Suprapubic skin (tissue), 4 donors: ENCODE measurements at regions not wholly inside any gene's neighbourhood (a gene's known extent, or its start where the extent isn't known, plus 50 kb on each side); places are given as distances from the start of the nearest gene placed in this dataset.

ENCODE experiments used
- DNase-seq, 2 donors: peaks; one replicate each; pipeline ENCODE4 v3.0.0-alpha.2; 2019; ENCODE audit warnings: low spot score in 2 of 2
- H3K27ac ChIP-seq: fragments of 200-600 bp; sonication (generic); one replicate; pipeline ENCODE4 v1.5.1; 2019
- H3K27me3 ChIP-seq: fragments of 200-600 bp; sonication (generic); one replicate; pipeline ENCODE4 v1.5.1; 2019
- H3K36me3 ChIP-seq: fragments of 200-600 bp; sonication (generic); one replicate; pipeline ENCODE4 v1.5.1; 2019
- H3K4me1 ChIP-seq: fragments of 200-600 bp; sonication (generic); one replicate; pipeline ENCODE4 v1.5.1; 2019
- H3K4me3 ChIP-seq: fragments of 200-600 bp; sonication (generic); one replicate; pipeline ENCODE4 v1.5.1; 2019; ENCODE audit warnings: mild to moderate bottlenecking
- H3K9me3 ChIP-seq: fragments of 200-600 bp; sonication (generic); one replicate; pipeline ENCODE4 v1.5.1; 2019
- CTCF ChIP-seq, 2 donors: fragments of 200-600 bp in 1 of 2; fragments of 450-650 bp in 1 of 2; sonication (generic) in 1 of 2; IDR thresholded peaks; one replicate each; pipeline ENCODE4 v1.5.1; 2016 to 2019; ENCODE audit warnings: antibody characterized with exemption in 2 of 2, mild to moderate bottlenecking in 1 of 2, moderate library complexity in 1 of 2
- EP300 ChIP-seq: sonication (generic); formaldehyde crosslinking; IDR thresholded peaks from one replicate; pipeline ENCODE4 v1.6.1; 2017; ENCODE audit warnings: antibody characterized with exemption
- POLR2A ChIP-seq, 2 donors: fragments of 450-650 bp; IDR thresholded peaks; one replicate each; pipeline ENCODE4 v1.6.1; 2017; ENCODE audit warnings: antibody characterized with exemption in 2 of 2, mild to moderate bottlenecking in 2 of 2, moderate library complexity in 2 of 2
- POLR2AphosphoS5 ChIP-seq, 3 donors: sonication (generic); formaldehyde crosslinking; IDR thresholded peaks; one replicate each; pipeline ENCODE4 v1.6.1; 2017; ENCODE audit warnings: antibody characterized with exemption in 3 of 3
- WGBS: methylation state at CpG from one replicate; pipeline ENCODE4 v1.1.5; 2018; 5-methylcytosine and 5-hydroxymethylcytosine counted together

DNA sequence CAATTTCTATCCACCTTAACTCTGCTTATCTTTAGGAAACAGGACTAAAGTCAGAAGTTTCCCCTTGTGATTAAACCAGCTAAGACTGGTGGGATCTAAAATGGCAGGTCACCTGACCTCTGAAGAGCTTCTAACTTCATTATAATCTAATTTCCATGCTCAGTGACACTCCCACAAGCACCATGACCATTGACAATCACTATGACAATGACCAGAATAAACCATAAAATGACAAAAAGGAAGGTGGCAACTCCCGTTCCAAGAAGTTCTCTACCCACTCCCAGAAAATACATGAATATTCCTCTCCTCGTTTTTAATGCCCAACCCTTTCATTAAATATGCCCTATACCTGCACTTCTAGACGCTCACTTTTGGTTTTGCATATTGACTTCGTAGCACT lies 471.2 kb upstream of the CCDC54 start:
- Histone ChIP-seq H3K9me3 (no peaks in the 10 kb centered on the region), H3K27ac (no peak overlapping the region), H3K27me3 (no peaks in the 10 kb centered on the region), H3K4me3 (no peak overlapping the region), H3K4me1 (no peaks in the 10 kb centered on the region), H3K36me3 (no peaks in the 10 kb centered on the region)
- no peak for DNase-seq
- WGBS: 63% methylated on average over 4 of the region's 4 CpGs
- no peak for TF ChIP-seq POLR2AphosphoS5 (IDR thresholded peaks at IDR 0.05)
- no peak for TF ChIP-seq CTCF (IDR thresholded peaks at IDR 0.05)
- no peak for TF ChIP-seq POLR2A (IDR thresholded peaks at IDR 0.05)
- TF ChIP-seq EP300: no peak

DNA sequence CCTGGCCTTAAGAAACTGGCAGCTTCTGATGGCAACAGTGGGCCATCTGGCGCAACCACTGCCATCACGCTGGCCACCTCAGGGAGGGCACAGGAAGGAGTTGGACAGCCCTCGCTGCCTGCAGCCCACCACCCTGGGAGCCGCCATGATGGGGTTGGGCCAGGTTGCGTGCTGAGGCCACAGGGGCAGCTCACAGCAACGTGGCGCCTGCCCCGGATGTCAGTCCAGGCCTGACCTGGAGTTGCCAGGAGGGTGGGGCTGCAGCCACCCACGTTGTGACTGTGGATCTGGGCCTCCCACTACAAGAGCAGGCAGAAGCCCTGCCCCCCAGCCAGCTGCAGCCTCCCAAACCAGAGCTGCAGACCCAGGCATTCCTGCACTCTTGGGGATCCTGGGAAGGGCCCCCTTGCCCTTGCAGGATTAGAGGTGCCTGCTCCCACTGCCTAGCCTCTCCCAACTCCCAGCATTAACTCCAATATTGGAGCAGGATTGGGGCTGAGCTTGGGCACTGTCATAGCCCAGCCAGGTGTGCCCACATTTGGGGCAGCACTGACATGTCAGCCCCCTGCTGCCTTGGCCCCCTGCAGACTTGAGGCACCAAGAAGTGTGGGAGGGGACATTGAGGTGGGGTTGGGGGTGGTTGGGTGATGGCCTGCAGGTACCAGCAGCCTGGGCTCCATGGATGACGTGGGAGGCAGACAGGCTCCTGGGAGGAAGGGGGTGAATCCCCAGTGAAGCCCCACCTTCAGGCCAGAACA lies 468.9 kb upstream of the CCDC54 start:
- TF ChIP-seq POLR2AphosphoS5 (IDR thresholded peaks at IDR 0.05) (no peak), CTCF (IDR thresholded peaks at IDR 0.05) (no peak), EP300 (no peak), POLR2A (IDR thresholded peaks at IDR 0.05) (no peak)
- Histone ChIP-seq H3K27ac (no peak overlapping the region), H3K9me3 (no peaks in the 10 kb centered on the region), H3K36me3 (no peaks in the 10 kb centered on the region), H3K4me3 (no peak overlapping the region), H3K4me1 (no peaks in the 10 kb centered on the region), H3K27me3 (no peaks in the 10 kb centered on the region)
- WGBS: 98% methylated on average over 5 of the region's 10 CpGs
- DNase-seq: no peak

DNA sequence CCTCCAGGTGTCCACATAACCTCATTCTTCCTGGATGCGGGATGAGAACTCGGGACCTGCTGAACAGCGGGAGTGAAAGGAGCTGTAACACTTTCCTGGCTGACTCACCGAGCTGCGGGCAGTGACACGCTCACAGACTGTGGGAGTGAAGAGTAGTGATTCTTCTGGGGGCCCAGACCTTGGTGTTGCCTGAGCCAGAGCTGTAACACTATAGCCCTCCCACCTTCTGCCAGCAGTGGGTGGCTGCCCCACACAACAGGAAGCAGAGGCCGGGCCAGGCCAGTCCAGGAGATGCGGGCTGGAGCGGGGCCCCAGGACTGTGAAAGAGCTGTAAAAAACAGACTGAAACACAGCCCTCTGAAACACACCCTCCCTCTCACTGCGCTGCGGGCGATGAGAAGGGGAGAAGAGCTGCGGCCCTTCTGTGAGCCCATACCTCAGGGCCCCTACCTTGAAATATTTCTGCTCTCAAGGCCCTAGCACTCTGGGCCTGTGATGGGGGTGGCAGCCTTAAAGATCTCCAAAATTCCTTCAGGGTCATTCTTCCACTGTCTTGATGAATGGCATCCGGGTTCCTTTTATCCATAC lies 464.0 kb upstream of the CCDC54 start:
- Histone ChIP-seq H3K4me3 (no peak overlapping the region), H3K27ac (no peak overlapping the region), H3K9me3 (no peaks in the 10 kb centered on the region), H3K4me1 (no peaks in the 10 kb centered on the region), H3K27me3 (no peaks in the 10 kb centered on the region), H3K36me3 (no peaks in the 10 kb centered on the region)
- TF ChIP-seq POLR2A (IDR thresholded peaks at IDR 0.05): no peak
- TF ChIP-seq POLR2AphosphoS5 (IDR thresholded peaks at IDR 0.05): no peak
- TF ChIP-seq CTCF (IDR thresholded peaks at IDR 0.05): no peak
- TF ChIP-seq EP300: no peak
- 55% methylated on average over 13 of the region's 14 CpGs for WGBS
- no peak for DNase-seq

- Histone ChIP-seq H3K36me3 (no peaks in the 10 kb centered on the region), H3K4me3 (no peak overlapping the region), H3K4me1 (no peaks in the 10 kb centered on the region), H3K27me3 (no peaks in the 10 kb centered on the region), H3K27ac (no peak overlapping the region), H3K9me3 (no peaks in the 10 kb centered on the region)
- WGBS: 95% methylated on average over 4 of the region's 4 CpGs
- TF ChIP-seq POLR2AphosphoS5 (IDR thresholded peaks at IDR 0.05): no peak
- no peak for TF ChIP-seq CTCF (IDR thresholded peaks at IDR 0.05)
- TF ChIP-seq EP300: no peak
- TF ChIP-seq POLR2A (IDR thresholded peaks at IDR 0.05): no peak
- no peak for DNase-seq
These were observed 463.3 kb upstream of the CCDC54 start for GRCh38 chr3:106913966-106914365.

DNA sequence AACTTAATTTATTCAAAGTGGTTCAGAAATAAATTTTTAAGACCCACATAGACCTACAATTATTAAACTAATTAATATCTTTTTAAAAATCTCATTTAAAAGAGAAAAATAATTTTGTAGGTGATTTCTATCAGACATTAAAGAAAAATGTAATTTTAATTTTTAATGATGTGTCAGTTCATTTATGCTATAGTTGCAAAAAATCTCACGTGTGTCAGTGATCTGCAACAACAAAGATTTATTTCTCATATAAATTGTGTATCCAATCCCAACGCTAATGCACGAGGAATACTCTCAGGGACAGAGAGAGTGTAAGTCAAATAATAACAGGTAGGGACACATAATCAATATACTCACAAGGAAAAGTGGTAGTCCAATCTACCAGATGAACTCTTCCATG lies 456.6 kb upstream of the CCDC54 start:
- no peak for TF ChIP-seq POLR2AphosphoS5 (IDR thresholded peaks at IDR 0.05)
- no peak for TF ChIP-seq EP300
- no peak for TF ChIP-seq POLR2A (IDR thresholded peaks at IDR 0.05)
- no peak for TF ChIP-seq CTCF (IDR thresholded peaks at IDR 0.05)
- no peak for DNase-seq

More for the DNA sequence above, 456.6 kb upstream of the CCDC54 start:
- no peak overlapping the region for H3K27ac ChIP-seq
- H3K36me3 ChIP-seq: no peaks in the 10 kb centered on the region
- no peaks in the 10 kb centered on the region for H3K9me3 ChIP-seq
- H3K4me3 ChIP-seq: no peak overlapping the region
- no peaks in the 10 kb centered on the region for H3K27me3 ChIP-seq
- no peaks in the 10 kb centered on the region for H3K4me1 ChIP-seq
- 87% methylated on average over 3 of the region's 3 CpGs for WGBS
